ENCODE measurements at regions not wholly inside any gene's neighbourhood (a gene's known extent, or its start where the extent isn't known, plus 50 kb on each side); places are given as distances from the start of the nearest gene placed in this dataset.
A peak's percentile ranks its signal among the peaks of the same experiment; 100 is the strongest.
"Not testable (repeated sequence)": the region's sequence is repeated elsewhere in the genome, so short reads cannot be mapped to it uniquely, and the experiment has no call there.

GRCh38 chr20:25772437-25772836 lies 75.8 kb upstream of the ZNF337 start:
- not testable (repeated sequence) for DNase-seq

GRCh38 chr20:25771818-25772217 lies 75.2 kb upstream of the ZNF337 start:
- DNase-seq, result not testable (repeated sequence)

GRCh38 chr20:25761596-25761995 lies 64.9 kb upstream of the ZNF337 start:
- DNase-seq, result no peak

- not testable (repeated sequence) for DNase-seq
Observed at GRCh38 chr20:25761046-25761445, 64.4 kb upstream of the ZNF337 start.

- peak; percentile 55 for DNase-seq
Observed at GRCh38 chr20:25750765-25751696, 54.4 kb upstream of the ZNF337 start.

GRCh38 chr20:25750220-25750764 lies 53.6 kb upstream of the ZNF337 start:
- DNase-seq, result no peak

- DNase-seq, result no peak
Observed at GRCh38 chr20:25749649-25750048, 53.0 kb upstream of the ZNF337 start.
